ENCODE measurements at regions not wholly inside any gene's neighbourhood (a gene's known extent, or its start where the extent isn't known, plus 50 kb on each side); places are given as distances from the start of the nearest gene placed in this dataset.
"Not testable (repeated sequence)": the region's sequence is repeated elsewhere in the genome, so short reads cannot be mapped to it uniquely, and the experiment has no call there.

DNA sequence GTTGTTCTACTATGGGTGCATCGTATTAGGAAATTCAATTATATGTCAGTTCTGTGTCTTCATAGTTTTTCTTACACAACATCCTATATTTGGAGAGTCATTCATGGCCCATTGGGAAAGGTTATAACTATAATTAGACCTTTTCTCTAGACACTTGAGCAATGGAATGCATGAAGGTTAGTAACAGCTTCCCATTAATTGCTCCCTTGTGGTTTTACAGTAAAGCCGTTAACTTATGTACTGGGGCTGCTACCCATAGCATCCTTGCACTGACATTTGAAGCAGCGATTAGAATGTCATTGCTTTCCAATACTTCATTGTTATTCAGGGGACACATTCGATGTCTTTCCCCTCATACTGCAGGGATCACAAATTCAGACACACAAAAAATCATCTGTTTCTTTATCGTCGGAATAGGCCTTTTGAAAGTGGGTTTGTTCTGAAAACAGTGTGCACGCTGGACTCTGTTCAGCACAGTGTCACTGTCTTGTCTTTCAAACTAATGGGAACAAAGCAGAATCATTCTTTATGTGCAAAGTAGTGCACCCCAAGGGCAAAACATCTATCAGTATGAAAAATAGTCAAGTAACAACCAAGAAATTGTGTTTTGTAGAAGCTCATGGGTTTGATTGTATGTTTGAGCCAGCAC lies 634.3 kb upstream of the MAP3K7 start:
- Mint-ChIP-seq H3K27me3 (ENCODE audit: unreplicated experiment) (no peaks in the 10 kb centered on the region), H3K9me3 (ENCODE audit: unreplicated experiment) (peaks cover 6% of the 10 kb centered on the region), H3K4me1 (ENCODE audit: unreplicated experiment) (peaks cover 30% of the 10 kb centered on the region), H3K4me3 (ENCODE audit: unreplicated experiment) (no peak overlapping the region), H3K36me3 (ENCODE audit: unreplicated experiment) (peaks cover 9% of the 10 kb centered on the region), H3K27ac (ENCODE audit: unreplicated experiment) (no peak overlapping the region)
- no peak for DNase-seq (ENCODE audit: extremely low spot score, unreplicated experiment)
- TF ChIP-seq, protein P1, sequence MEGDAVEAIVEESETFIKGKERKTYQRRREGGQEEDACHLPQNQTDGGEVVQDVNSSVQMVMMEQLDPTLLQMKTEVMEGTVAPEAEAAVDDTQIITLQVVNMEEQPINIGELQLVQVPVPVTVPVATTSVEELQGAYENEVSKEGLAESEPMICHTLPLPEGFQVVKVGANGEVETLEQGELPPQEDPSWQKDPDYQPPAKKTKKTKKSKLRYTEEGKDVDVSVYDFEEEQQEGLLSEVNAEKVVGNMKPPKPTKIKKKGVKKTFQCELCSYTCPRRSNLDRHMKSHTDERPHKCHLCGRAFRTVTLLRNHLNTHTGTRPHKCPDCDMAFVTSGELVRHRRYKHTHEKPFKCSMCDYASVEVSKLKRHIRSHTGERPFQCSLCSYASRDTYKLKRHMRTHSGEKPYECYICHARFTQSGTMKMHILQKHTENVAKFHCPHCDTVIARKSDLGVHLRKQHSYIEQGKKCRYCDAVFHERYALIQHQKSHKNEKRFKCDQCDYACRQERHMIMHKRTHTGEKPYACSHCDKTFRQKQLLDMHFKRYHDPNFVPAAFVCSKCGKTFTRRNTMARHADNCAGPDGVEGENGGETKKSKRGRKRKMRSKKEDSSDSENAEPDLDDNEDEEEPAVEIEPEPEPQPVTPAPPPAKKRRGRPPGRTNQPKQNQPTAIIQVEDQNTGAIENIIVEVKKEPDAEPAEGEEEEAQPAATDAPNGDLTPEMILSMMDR (IDR thresholded peaks at IDR 0.05): no peak

DNA sequence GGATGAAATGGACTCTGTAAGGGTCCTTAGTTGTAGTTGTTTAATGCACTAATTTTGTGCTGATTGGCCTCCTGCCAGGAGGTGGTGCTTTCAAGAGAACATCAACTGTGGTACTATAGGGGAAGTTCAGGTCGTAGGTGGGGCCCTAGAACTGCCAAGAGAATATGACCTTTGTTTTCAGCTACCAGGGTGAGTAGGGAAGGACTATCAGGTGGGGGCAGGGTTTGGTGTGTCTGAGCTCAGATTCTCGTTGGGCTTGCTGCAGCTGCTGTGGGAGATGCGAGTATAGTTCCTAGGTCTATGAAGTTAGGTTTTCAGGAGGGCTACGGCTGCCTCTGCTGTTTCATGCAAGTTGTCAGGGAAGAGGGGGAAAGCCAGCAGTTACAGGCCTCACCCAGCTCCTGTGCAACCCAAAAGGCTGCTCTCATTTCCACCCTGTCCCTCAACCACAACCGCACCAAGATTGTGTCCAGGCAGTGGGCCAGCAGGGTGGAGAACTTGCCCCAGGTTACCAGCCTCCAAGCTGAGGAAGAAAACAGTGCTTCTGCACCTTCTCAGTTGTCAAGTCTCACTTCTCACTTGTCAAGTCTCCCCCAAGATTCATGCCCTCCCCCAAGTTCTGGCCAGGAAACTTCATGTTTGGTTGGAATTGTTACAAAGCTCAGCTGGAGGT lies 626.5 kb upstream of the MAP3K7 start:
- H3K4me1 Mint-ChIP-seq (ENCODE audit: unreplicated experiment): peaks cover 16% of the 10 kb centered on the region
- no peaks in the 10 kb centered on the region for H3K27me3 Mint-ChIP-seq (ENCODE audit: unreplicated experiment)
- peaks cover 26% of the 10 kb centered on the region for H3K36me3 Mint-ChIP-seq (ENCODE audit: unreplicated experiment)
- peak overlapping the region; percentile 8 for H3K27ac Mint-ChIP-seq (ENCODE audit: unreplicated experiment)
- no peak for DNase-seq (ENCODE audit: extremely low spot score, unreplicated experiment)
- TF ChIP-seq, protein P1 (IDR thresholded peaks at IDR 0.05): no peak
- no peak overlapping the region for H3K4me3 Mint-ChIP-seq (ENCODE audit: unreplicated experiment)
- H3K9me3 Mint-ChIP-seq (ENCODE audit: unreplicated experiment): peaks cover 33% of the 10 kb centered on the region

DNA sequence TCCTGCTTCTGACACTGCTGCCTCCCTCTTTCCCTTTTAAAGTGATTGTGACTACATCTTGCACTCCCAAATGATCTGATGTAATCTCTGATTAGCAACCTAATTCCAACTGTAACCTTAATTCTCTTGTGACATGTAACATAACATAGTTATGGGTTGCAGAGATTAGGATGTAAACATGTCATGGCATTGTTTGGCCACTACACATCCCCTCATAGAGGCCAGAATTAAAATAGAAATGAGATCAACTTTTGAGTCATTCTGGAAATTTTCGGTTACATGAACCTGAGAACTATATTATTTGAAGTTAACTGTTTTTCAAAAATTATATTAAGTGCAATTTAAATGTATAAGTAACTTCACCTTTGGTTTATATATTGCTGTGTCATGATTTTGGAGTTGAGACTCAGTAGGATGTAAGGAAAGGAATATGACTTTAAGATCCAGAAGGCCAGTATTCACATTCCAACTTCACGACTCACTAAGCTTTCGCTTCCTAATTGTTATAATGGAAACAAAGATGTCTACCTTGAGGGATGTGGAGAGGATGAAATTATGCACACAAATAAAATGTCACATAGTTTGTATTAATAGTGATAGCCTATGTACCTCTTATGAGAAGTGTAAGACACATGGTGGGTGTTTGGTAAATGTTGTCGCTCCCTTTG lies 611.9 kb upstream of the MAP3K7 start:
- TF ChIP-seq, protein P1 (IDR thresholded peaks at IDR 0.05): no peak
- DNase-seq (ENCODE audit: extremely low spot score, unreplicated experiment): no peak

DNA sequence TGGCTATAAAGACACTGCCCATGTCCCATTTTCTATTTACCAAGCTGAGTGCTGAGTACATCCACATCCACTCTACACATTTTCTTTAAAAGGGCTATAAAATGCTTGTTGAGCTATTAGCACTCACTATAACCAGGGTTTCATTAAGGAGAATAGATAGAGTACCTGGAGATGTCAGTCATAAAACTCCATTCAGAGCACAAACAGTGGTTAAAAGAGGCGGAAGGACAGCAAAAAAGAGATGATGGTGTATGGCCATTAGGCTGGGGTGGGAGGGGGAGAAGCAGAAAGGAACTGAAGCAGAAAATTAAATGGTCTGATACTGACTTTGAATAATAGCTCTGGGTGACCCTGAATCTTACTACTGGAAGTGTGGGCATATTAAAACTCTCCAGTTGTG lies 609.9 kb upstream of the MAP3K7 start:
- DNase-seq (ENCODE audit: extremely low spot score, unreplicated experiment): no peak
- H3K27ac Mint-ChIP-seq (ENCODE audit: unreplicated experiment): no peak overlapping the region
- no peak overlapping the region for H3K4me3 Mint-ChIP-seq (ENCODE audit: unreplicated experiment)
- H3K9me3 Mint-ChIP-seq (ENCODE audit: unreplicated experiment): peaks cover 5% of the 10 kb centered on the region
- TF ChIP-seq, protein P1 (IDR thresholded peaks at IDR 0.05): no peak
- H3K36me3 Mint-ChIP-seq (ENCODE audit: unreplicated experiment): no peaks in the 10 kb centered on the region
- peaks cover 12% of the 10 kb centered on the region for H3K4me1 Mint-ChIP-seq (ENCODE audit: unreplicated experiment)
- no peaks in the 10 kb centered on the region for H3K27me3 Mint-ChIP-seq (ENCODE audit: unreplicated experiment)

More for the DNA sequence above, 611.9 kb upstream of the MAP3K7 start:
- Mint-ChIP-seq H3K4me3 (ENCODE audit: unreplicated experiment) (no peak overlapping the region), H3K9me3 (ENCODE audit: unreplicated experiment) (peaks cover 11% of the 10 kb centered on the region), H3K27ac (ENCODE audit: unreplicated experiment) (no peak overlapping the region), H3K4me1 (ENCODE audit: unreplicated experiment) (peaks cover 12% of the 10 kb centered on the region), H3K36me3 (ENCODE audit: unreplicated experiment) (no peaks in the 10 kb centered on the region), H3K27me3 (ENCODE audit: unreplicated experiment) (no peaks in the 10 kb centered on the region)

DNA sequence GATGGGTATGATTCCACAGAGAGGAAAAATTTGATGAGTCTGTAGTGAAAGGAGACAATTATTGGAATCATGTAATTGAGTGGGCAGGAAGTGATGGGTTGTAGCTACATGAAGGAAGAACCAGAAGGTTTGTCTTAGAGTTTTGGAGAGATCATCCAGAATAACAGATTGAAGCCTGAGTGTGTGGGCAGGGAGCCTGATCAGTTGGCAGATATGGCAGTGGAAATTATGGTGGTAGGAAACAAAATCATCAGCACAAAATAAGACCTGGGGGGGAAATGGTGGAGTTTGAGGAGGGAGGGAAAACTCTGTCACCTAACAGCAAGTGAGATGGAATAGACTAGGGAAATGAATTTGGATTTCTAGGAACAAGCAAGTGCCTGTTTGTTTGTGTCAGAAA lies 606.6 kb upstream of the MAP3K7 start:
- TF ChIP-seq, protein P1 (IDR thresholded peaks at IDR 0.05): no peak
- no peak for DNase-seq (ENCODE audit: extremely low spot score, unreplicated experiment)
- H3K9me3 Mint-ChIP-seq (ENCODE audit: unreplicated experiment): peaks cover 29% of the 10 kb centered on the region
- H3K27me3 Mint-ChIP-seq (ENCODE audit: unreplicated experiment): no peaks in the 10 kb centered on the region
- peaks cover 13% of the 10 kb centered on the region for H3K36me3 Mint-ChIP-seq (ENCODE audit: unreplicated experiment)
- H3K4me1 Mint-ChIP-seq (ENCODE audit: unreplicated experiment): peaks cover under 1% of the 10 kb centered on the region
- H3K4me3 Mint-ChIP-seq (ENCODE audit: unreplicated experiment): no peak overlapping the region
- H3K27ac Mint-ChIP-seq (ENCODE audit: unreplicated experiment): no peak overlapping the region

DNA sequence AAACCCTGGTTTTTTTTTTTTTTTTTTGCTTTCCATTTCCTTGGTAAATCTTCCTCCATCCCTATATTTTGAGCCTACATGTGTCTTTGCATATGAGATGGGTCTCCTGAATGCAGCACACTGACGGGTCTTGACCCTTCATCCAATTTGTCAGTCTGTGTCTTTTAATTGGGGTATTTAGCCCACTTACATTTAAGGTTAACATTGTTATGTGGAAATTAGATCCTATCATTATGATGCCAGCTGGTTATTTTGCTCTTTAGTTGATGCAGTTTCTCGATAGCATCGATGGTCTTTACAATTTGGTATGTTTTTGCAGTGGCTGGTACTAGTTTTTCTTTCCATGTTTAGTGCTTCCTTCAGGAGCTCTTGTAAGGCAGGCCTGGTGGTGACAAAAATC lies 603.2 kb upstream of the MAP3K7 start:
- peaks cover 29% of the 10 kb centered on the region for H3K9me3 Mint-ChIP-seq (ENCODE audit: unreplicated experiment)
- not testable (repeated sequence) for H3K4me3 Mint-ChIP-seq (ENCODE audit: unreplicated experiment); DNase-seq (ENCODE audit: extremely low spot score, unreplicated experiment); H3K27me3 Mint-ChIP-seq (ENCODE audit: unreplicated experiment); H3K4me1 Mint-ChIP-seq (ENCODE audit: unreplicated experiment); H3K27ac Mint-ChIP-seq (ENCODE audit: unreplicated experiment)
- H3K36me3 Mint-ChIP-seq (ENCODE audit: unreplicated experiment): peaks cover 20% of the 10 kb centered on the region

Data from osteocyte (in vitro differentiated cells).